ENCODE measurements at regions not wholly inside any gene's neighbourhood (a gene's known extent, or its start where the extent isn't known, plus 50 kb on each side); places are given as distances from the start of the nearest gene placed in this dataset.

GRCh38 chr2:149719695-149720094, 132.1 kb upstream of the MMADHC start:
- no peaks in the 10 kb centered on the region for H3K9me3 ChIP-seq (ENCODE audit: low read length)
- no peak overlapping the region for H2AFZ ChIP-seq (ENCODE audit: low read length)
- DNase-seq (no peak), ATAC-seq (no peak)
- H4K20me1 ChIP-seq (ENCODE audit: low read length), result no peaks in the 10 kb centered on the region
- H3K4me3 ChIP-seq (ENCODE audit: low read length), result no peak overlapping the region
- POLR2A ChIA-PET (ENCODE audit: unreplicated experiment), result no interaction called here
- CTCF ChIA-PET, result no interaction called here
- no peaks in the 10 kb centered on the region for H3K79me2 ChIP-seq (ENCODE audit: low read length)
- no peak overlapping the region for H3K9ac ChIP-seq (ENCODE audit: low read length)
- no TSS peak for BruUV-seq (replicated peaks)
- H3K36me3 ChIP-seq (ENCODE audit: low read depth, low read length), result no peaks in the 10 kb centered on the region
- no peaks in the 10 kb centered on the region; the same call in 1 of the 2 replicates for H3K9me2 ChIP-seq (replicated peaks; ENCODE audit: low read length)
- TF ChIP-seq EZH2 (IDR thresholded peaks at IDR 0.05; ENCODE audit: low read length, unreplicated experiment) (no peak), EZH2phosphoT487 (IDR thresholded peaks at IDR 0.05; ENCODE audit: borderline replicate concordance, low read length) (no peak)
- TF ChIP-seq, protein P1, sequence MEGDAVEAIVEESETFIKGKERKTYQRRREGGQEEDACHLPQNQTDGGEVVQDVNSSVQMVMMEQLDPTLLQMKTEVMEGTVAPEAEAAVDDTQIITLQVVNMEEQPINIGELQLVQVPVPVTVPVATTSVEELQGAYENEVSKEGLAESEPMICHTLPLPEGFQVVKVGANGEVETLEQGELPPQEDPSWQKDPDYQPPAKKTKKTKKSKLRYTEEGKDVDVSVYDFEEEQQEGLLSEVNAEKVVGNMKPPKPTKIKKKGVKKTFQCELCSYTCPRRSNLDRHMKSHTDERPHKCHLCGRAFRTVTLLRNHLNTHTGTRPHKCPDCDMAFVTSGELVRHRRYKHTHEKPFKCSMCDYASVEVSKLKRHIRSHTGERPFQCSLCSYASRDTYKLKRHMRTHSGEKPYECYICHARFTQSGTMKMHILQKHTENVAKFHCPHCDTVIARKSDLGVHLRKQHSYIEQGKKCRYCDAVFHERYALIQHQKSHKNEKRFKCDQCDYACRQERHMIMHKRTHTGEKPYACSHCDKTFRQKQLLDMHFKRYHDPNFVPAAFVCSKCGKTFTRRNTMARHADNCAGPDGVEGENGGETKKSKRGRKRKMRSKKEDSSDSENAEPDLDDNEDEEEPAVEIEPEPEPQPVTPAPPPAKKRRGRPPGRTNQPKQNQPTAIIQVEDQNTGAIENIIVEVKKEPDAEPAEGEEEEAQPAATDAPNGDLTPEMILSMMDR (conservative IDR thresholded peaks at IDR 0.05; ENCODE audit: low read depth, low read length), result no peak
- no peak overlapping the region for H3K4me2 ChIP-seq (ENCODE audit: low read length)
- H3K27ac ChIP-seq (ENCODE audit: low read length), result no peak overlapping the region
- no peaks in the 10 kb centered on the region for H3K27me3 ChIP-seq (ENCODE audit: low read length)
- no peaks in the 10 kb centered on the region for H3F3A ChIP-seq (ENCODE audit: low read length, unreplicated experiment)
- H3K4me1 ChIP-seq (ENCODE audit: insufficient read depth, low read length), result no peaks in the 10 kb centered on the region; the same call in 1 of the 2 replicates
- intact Hi-C loops (cut with micrococcal nuclease), result loop anchor here (5.0 kb wide), 1 partner anchor 102 kb away; no protein-coding TSS in a partner anchor

DNA sequence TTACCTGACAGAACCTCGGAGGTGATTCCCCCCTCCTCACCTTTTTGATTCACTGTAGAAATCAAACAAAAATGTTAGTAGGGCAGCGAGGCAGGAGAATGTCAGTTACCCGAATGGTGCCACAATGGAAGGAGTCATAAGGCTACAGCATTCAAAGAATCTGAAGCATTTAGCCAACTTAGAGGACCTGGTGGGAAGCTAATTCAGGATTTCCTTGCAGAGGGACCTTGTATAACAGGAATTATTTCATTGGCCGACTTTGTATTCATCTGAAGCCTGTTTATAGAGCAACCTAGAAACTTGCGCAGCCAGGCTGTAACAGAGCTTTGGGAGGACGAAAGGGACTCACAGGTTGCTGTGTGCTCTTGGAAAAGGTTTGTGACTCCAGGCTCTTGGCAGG, 129.1 kb upstream of the MMADHC start:
- intact Hi-C loops (cut with micrococcal nuclease), result loop anchor here (5.0 kb wide), 1 partner anchor 99 kb away; no protein-coding TSS in a partner anchor
- H3K9me3 ChIP-seq (ENCODE audit: low read length), result no peaks in the 10 kb centered on the region
- DNase-seq (no peak), ATAC-seq (no peak)
- no peaks in the 10 kb centered on the region for H3K79me2 ChIP-seq (ENCODE audit: low read length)
- no peaks in the 10 kb centered on the region; the same call in 1 of the 2 replicates for H3K4me1 ChIP-seq (ENCODE audit: insufficient read depth, low read length)
- no peak overlapping the region for H2AFZ ChIP-seq (ENCODE audit: low read length)
- no peaks in the 10 kb centered on the region for H3K36me3 ChIP-seq (ENCODE audit: low read depth, low read length)
- POLR2A ChIA-PET (ENCODE audit: unreplicated experiment), result interaction anchor here (0.6 kb wide), 1 partner anchor 21 kb away, joined by 4 read pairs; no protein-coding TSS in a partner anchor
- no peak overlapping the region for H3K9ac ChIP-seq (ENCODE audit: low read length)
- H3K4me2 ChIP-seq (ENCODE audit: low read length), result no peak overlapping the region
- H3F3A ChIP-seq (ENCODE audit: low read length, unreplicated experiment), result no peaks in the 10 kb centered on the region
- no peak overlapping the region for H3K4me3 ChIP-seq (ENCODE audit: low read length)
- BruUV-seq (replicated peaks), result no TSS peak
- CTCF ChIA-PET, result no interaction called here
- no peaks in the 10 kb centered on the region for H4K20me1 ChIP-seq (ENCODE audit: low read length)
- H3K9me2 ChIP-seq (replicated peaks; ENCODE audit: low read length), result no peaks in the 10 kb centered on the region; the same call in 1 of the 2 replicates
- no peak overlapping the region for H3K27ac ChIP-seq (ENCODE audit: low read length)
- no peak for TF ChIP-seq EZH2 (IDR thresholded peaks at IDR 0.05; ENCODE audit: low read length, unreplicated experiment)
- no peak for TF ChIP-seq EZH2phosphoT487 (IDR thresholded peaks at IDR 0.05; ENCODE audit: borderline replicate concordance, low read length)
- TF ChIP-seq, protein P1 (conservative IDR thresholded peaks at IDR 0.05; ENCODE audit: low read depth, low read length), result no peak
- no peaks in the 10 kb centered on the region for H3K27me3 ChIP-seq (ENCODE audit: low read length)

DNA sequence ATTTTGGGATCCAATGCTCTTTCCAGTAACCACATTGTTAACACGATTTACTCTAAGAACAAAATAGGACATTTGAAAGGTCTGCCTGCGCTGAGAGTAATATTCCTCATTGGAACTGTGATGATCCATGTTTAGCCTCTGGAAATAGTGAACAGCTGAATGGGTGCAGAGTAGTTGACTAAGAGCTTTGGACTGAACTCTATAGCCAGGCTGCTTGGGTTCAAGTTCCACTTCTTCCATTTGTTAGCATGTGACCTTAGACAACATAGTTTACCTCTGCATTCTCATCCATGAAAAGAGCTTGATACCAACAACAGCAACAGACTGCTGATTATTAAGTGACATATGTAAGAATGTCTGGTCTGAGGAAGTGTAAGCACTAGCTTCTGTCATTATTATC, 128.3 kb upstream of the MMADHC start:
- ChIA-PET POLR2A (ENCODE audit: unreplicated experiment) (no interaction called here), CTCF (interaction anchor here (0.6 kb wide), 1 partner anchor 118 kb away, joined by 3 read pairs; no protein-coding TSS in a partner anchor)
- H4K20me1 ChIP-seq (ENCODE audit: low read length), result no peaks in the 10 kb centered on the region
- H3K36me3 ChIP-seq (ENCODE audit: low read depth, low read length), result no peaks in the 10 kb centered on the region
- no TSS peak for BruUV-seq (replicated peaks)
- H3K9me2 ChIP-seq (replicated peaks; ENCODE audit: low read length), result no peaks in the 10 kb centered on the region; the same call in 1 of the 2 replicates
- H3K9me3 ChIP-seq (ENCODE audit: low read length), result no peaks in the 10 kb centered on the region
- no peak overlapping the region for H3K9ac ChIP-seq (ENCODE audit: low read length)
- no peak overlapping the region for H3K4me2 ChIP-seq (ENCODE audit: low read length)
- TF ChIP-seq, protein P1 (conservative IDR thresholded peaks at IDR 0.05; ENCODE audit: low read depth, low read length), result no peak
- TF ChIP-seq EZH2 (IDR thresholded peaks at IDR 0.05; ENCODE audit: low read length, unreplicated experiment) (no peak), EZH2phosphoT487 (IDR thresholded peaks at IDR 0.05; ENCODE audit: borderline replicate concordance, low read length) (no peak)
- H3K27ac ChIP-seq (ENCODE audit: low read length), result no peak overlapping the region
- H2AFZ ChIP-seq (ENCODE audit: low read length), result no peak overlapping the region
- no peaks in the 10 kb centered on the region for H3K79me2 ChIP-seq (ENCODE audit: low read length)
- intact Hi-C loops (cut with micrococcal nuclease), result loop anchor here (1.0 to 5.0 kb wide), 2 partner anchors 99 to 119 kb away; no protein-coding TSS in a partner anchor
- H3K27me3 ChIP-seq (ENCODE audit: low read length), result no peaks in the 10 kb centered on the region
- H3K4me3 ChIP-seq (ENCODE audit: low read length), result no peak overlapping the region
- no peak for DNase-seq
- no peaks in the 10 kb centered on the region; the same call in 1 of the 2 replicates for H3K4me1 ChIP-seq (ENCODE audit: insufficient read depth, low read length)
- no peak for ATAC-seq
- no peaks in the 10 kb centered on the region for H3F3A ChIP-seq (ENCODE audit: low read length, unreplicated experiment)

Data from PC-3 (cell line).